GM23248 (cell line): ENCODE measurements at regions not wholly inside any gene's neighbourhood (a gene's known extent, or its start where the extent isn't known, plus 50 kb on each side); places are given as distances from the start of the nearest gene placed in this dataset.

Experiments used
- DNase-seq: peaks from one replicate; pipeline ENCODE4 v3.0.0-alpha.2; 2015
- H2AFZ ChIP-seq: fragments of 200-600 bp; sonication (generic); 2 replicates; pipeline ENCODE4 v1.6.1; 2016; ENCODE audit warnings: antibody characterized with exemption
- H3F3A ChIP-seq: fragments of 200-600 bp; sonication (generic); 2 replicates; pipeline ENCODE4 v1.6.1; 2016; ENCODE audit warnings: mild to moderate bottlenecking, antibody characterized with exemption, mixed run types; ENCODE audit not compliant: insufficient read depth
- H3K27ac ChIP-seq: fragments of 200-600 bp; sonication (generic); 2 replicates; pipeline ENCODE4 v1.5.1; 2016; ENCODE audit warnings: mild to moderate bottlenecking
- H3K27me3 ChIP-seq: fragments of 200-600 bp; sonication (generic); replicated peaks from 2 replicates; pipeline ENCODE4 v1.6.1; 2016; ENCODE audit warnings: mild to moderate bottlenecking; ENCODE audit not compliant: insufficient read depth
- H3K36me3 ChIP-seq: fragments of 200-600 bp; sonication (generic); 2 replicates; pipeline ENCODE4 v1.6.1; 2016; ENCODE audit warnings: low read depth, mild to moderate bottlenecking
- H3K4me1 ChIP-seq: fragments of 200-600 bp; sonication (generic); 2 replicates; pipeline ENCODE4 v1.6.1; 2016; ENCODE audit warnings: mild to moderate bottlenecking; ENCODE audit not compliant: insufficient read depth
- H3K4me2 ChIP-seq: fragments of 200-600 bp; sonication (generic); one replicate; pipeline ENCODE4 v1.6.1; 2016; ENCODE audit warnings: mild to moderate bottlenecking; ENCODE audit not compliant: unreplicated experiment
- H3K4me3 ChIP-seq: fragments of 200-600 bp; sonication (generic); 2 replicates; pipeline ENCODE4 v1.5.1; 2016; ENCODE audit warnings: mild to moderate bottlenecking
- H3K79me2 ChIP-seq: fragments of 200-600 bp; sonication (generic); 2 replicates; pipeline ENCODE4 v1.6.1; 2016; ENCODE audit warnings: mild to moderate bottlenecking; ENCODE audit not compliant: insufficient read depth
- H3K9ac ChIP-seq: fragments of 200-600 bp; sonication (generic); 2 replicates; pipeline ENCODE4 v1.6.1; 2016; ENCODE audit warnings: mild to moderate bottlenecking
- H3K9me2 ChIP-seq: fragments of 200-600 bp; sonication (generic); 2 replicates; pipeline ENCODE4 v1.6.1; 2016; ENCODE audit warnings: mixed run types, mild to moderate bottlenecking, moderate library complexity; ENCODE audit not compliant: insufficient read depth
- H3K9me3 ChIP-seq: fragments of 200-600 bp; sonication (generic); one replicate; pipeline ENCODE4 v1.6.1; 2017; ENCODE audit warnings: low read depth
- H4K20me1 ChIP-seq: fragments of 200-600 bp; sonication (generic); 2 replicates; pipeline ENCODE4 v1.6.0; 2016; ENCODE audit not compliant: insufficient read depth
- EZH2 ChIP-seq: fragments of 200-600 bp; sonication (generic); IDR thresholded peaks from 2 replicates; pipeline ENCODE4 v1.6.1; 2018; ENCODE audit warnings: antibody characterized with exemption, mild to moderate bottlenecking; ENCODE audit not compliant: insufficient read depth, poor library complexity, severe bottlenecking
- EZH2phosphoT487 ChIP-seq: fragments of 200-600 bp; sonication (generic); IDR thresholded peaks from 2 replicates; pipeline ENCODE4 v1.6.1; 2018; ENCODE audit warnings: antibody characterized with exemption, moderate library complexity, mild to moderate bottlenecking, low read depth; ENCODE audit not compliant: insufficient read depth
- WGBS, 2 experiments: methylation state at CpG; one replicate each; pipeline ENCODE4 v1.1.6; 2015 to 2017; ENCODE audit warnings: low lambda C conversion rate in 2 of 2, low coverage in 1 of 2; ENCODE audit errors: missing lambda C conversion rate in 2 of 2; 5-methylcytosine and 5-hydroxymethylcytosine counted together
- in situ Hi-C: fragments of 300-500 bp; cut with MboI; formaldehyde crosslinking; loops from 2 replicates; pipeline ENCODE4 v1.15.0; 2020

DNA sequence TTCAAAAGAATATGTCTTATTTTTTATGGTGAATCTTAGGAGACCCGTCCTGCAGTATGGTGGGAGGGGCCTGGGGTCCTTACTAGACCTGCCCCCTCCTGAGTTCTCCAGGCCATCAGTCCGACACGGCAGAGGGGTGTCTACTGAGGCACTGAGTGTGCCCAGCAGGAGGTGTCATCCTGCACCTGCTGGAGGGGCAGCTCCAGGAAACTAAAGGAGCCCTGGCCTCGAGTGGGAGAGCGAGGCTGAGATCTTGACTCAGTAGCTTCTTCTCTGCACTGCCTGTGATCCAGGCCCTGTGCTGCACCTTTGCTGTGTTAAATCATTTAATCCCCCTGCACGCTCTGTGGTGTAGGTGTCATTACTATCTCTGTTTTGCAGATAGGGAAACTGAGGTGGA is 587.7 kb downstream of the PTPRU start:
- in situ Hi-C loops: no loop called here
- Histone ChIP-seq H3K4me2 (no peak overlapping the region), H3K9me3 (no peaks in the 10 kb centered on the region), H3K27me3 (peaks cover 13% of the 10 kb centered on the region), H3K36me3 (no peaks in the 10 kb centered on the region), H3K9me2 (no peaks in the 10 kb centered on the region), H3K9ac (no peak overlapping the region), H3K4me3 (no peak overlapping the region), H3K79me2 (no peaks in the 10 kb centered on the region), H2AFZ (no peak overlapping the region), H3K27ac (no peak overlapping the region), H3F3A (no peaks in the 10 kb centered on the region), H3K4me1 (no peaks in the 10 kb centered on the region), H4K20me1 (no peaks in the 10 kb centered on the region)
- WGBS, 2 experiments: 16 to 32% methylated on average over 6 of the region's 6 CpGs
- TF ChIP-seq EZH2phosphoT487 (no peak), EZH2 (no peak)
- DNase-seq: no peak

DNA sequence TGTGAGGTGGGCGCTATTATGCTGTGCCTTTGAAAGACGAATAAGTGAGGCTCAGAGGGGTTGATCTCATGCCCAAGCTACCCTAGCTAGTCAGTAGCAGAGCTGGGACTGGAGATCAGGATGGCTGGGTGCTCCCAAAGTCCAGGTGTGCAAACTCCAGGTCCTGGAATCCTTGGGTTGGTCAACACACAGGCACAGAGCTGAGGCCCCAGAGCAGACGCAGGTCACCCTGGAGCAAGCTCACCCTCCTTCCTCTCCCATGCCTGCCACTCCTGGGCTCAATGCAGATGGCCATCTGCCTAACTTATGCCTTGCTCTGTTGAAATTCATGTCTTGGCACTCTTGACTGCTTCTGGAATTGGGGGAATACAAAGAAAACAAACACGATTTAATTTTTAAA is 587.2 kb downstream of the PTPRU start:
- Histone ChIP-seq H3K36me3 (no peaks in the 10 kb centered on the region), H4K20me1 (no peaks in the 10 kb centered on the region), H3K79me2 (no peaks in the 10 kb centered on the region), H3K9ac (no peak overlapping the region), H3K4me3 (no peak overlapping the region), H3K9me3 (no peaks in the 10 kb centered on the region), H3F3A (no peaks in the 10 kb centered on the region), H3K9me2 (no peaks in the 10 kb centered on the region), H3K27ac (no peak overlapping the region), H3K4me1 (no peaks in the 10 kb centered on the region), H3K27me3 (peaks cover 11% of the 10 kb centered on the region), H3K4me2 (no peak overlapping the region), H2AFZ (no peak overlapping the region)
- DNase-seq: no peak
- in situ Hi-C loops: no loop called here
- TF ChIP-seq EZH2 (no peak), EZH2phosphoT487 (no peak)
- 44% methylated on average over 4 of the region's 4 CpGs for WGBS, 2 experiments

DNA sequence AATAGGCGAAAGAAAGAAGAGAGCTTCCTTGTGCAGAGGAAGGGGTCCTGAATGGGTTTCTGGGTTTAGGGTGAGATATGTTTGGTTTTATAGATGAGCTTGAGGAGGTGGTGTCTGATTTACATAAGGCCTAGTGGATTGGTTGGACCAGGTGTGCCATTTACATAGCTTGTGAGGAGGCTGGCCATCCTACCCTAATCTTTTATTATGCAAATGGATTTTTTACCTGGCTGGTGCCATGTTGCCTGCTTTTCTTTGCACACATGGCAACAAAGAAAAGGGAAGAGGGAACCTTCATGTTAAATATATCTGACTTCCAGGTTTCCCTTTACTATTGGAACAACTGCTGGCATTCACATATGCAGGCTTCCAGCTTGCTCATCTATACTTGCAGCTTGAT is 585.3 kb downstream of the PTPRU start:
- H4K20me1 ChIP-seq: no peaks in the 10 kb centered on the region
- no peaks in the 10 kb centered on the region for H3K79me2 ChIP-seq
- no peak for DNase-seq
- H3F3A ChIP-seq: no peaks in the 10 kb centered on the region
- in situ Hi-C loops: no loop called here
- H3K27me3 ChIP-seq: peaks cover 18% of the 10 kb centered on the region; the same call in 1 of the 2 replicates
- H3K4me2 ChIP-seq: no peak overlapping the region
- no peaks in the 10 kb centered on the region for H3K9me2 ChIP-seq
- WGBS, 2 experiments: 76 to 78% methylated on average over 1 of the region's 1 CpG
- H2AFZ ChIP-seq: no peak overlapping the region
- H3K36me3 ChIP-seq: no peaks in the 10 kb centered on the region
- H3K4me1 ChIP-seq: no peaks in the 10 kb centered on the region
- TF ChIP-seq EZH2 (no peak), EZH2phosphoT487 (no peak)
- no peaks in the 10 kb centered on the region for H3K9me3 ChIP-seq
- H3K27ac ChIP-seq: no peak overlapping the region
- no peak overlapping the region for H3K4me3 ChIP-seq
- no peak overlapping the region for H3K9ac ChIP-seq

DNA sequence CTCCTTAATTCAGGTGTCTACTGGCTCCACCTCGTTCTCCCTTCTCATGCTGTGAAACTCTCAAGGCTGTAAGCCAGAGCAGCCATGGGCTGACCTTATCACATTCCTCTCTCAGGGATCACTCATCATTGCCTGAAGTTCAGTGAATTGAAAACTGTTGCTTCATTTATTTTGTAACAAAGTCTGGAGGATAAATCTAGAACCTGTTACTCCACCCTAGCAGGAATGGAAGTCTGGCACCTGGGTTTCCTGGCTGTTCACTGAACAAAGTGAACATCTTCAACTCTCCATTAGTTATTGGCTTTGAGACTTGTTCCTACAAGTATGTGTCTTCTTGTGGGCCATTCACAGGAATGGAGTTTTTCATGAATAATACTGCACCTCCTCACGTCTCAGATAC is 584.1 kb downstream of the PTPRU start:
- TF ChIP-seq EZH2phosphoT487 (no peak), EZH2 (no peak)
- Histone ChIP-seq H3K36me3 (no peaks in the 10 kb centered on the region), H3F3A (no peaks in the 10 kb centered on the region), H3K4me1 (no peaks in the 10 kb centered on the region), H3K27me3 (peaks cover 18% of the 10 kb centered on the region; the same call in 1 of the 2 replicates), H3K9ac (no peak overlapping the region), H3K9me3 (no peaks in the 10 kb centered on the region), H3K4me2 (no peak overlapping the region), H3K9me2 (no peaks in the 10 kb centered on the region), H3K27ac (no peak overlapping the region), H2AFZ (no peak overlapping the region), H3K79me2 (no peaks in the 10 kb centered on the region), H4K20me1 (no peaks in the 10 kb centered on the region), H3K4me3 (no peak overlapping the region)
- DNase-seq: no peak
- WGBS, 2 experiments: 19% methylated on average over 2 of the region's 2 CpGs
- in situ Hi-C loops: no loop called here

DNA sequence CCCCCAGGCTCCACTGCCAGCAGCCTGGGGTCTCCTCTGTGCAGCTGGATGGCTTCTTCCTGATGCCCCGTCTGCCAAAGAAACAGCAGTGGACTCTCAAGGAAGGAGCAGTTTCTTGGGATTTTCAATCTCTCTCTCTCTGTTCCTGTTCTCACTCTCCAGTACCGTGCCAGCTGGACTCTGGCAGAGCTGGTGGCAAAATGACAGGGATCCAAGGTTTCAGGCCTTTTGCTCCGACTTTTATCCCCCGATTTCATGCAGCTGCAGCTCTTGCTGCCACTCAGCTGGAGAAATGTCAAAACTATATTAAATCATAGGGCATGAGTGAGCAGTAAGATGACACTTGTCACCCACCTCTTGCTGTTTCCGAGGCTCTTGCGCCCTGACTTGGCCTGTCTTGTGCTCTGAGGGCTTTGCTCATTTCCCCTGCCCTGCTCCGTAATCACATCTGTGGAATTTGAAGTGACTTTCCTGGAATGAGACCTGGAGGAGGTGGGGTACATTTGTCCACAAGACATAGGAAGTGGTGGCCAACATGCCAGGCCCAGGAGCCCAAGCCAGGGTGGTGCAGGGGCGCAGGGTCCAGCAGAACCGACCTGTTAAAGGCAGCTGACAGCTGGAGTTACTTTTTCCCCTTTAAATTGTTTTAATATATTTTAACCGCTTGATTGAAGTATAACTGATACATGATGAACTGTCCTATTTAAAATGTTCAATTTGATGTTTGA is 576.2 kb downstream of the PTPRU start:
- Histone ChIP-seq H3F3A (no peaks in the 10 kb centered on the region), H3K79me2 (no peaks in the 10 kb centered on the region), H3K9ac (no peak overlapping the region), H3K4me2 (no peak overlapping the region), H3K27ac (no peak overlapping the region), H3K27me3 (peaks cover 3% of the 10 kb centered on the region; the same call in 1 of the 2 replicates), H3K36me3 (no peaks in the 10 kb centered on the region), H4K20me1 (no peaks in the 10 kb centered on the region), H3K9me2 (no peaks in the 10 kb centered on the region), H2AFZ (no peak overlapping the region), H3K4me1 (no peaks in the 10 kb centered on the region), H3K9me3 (no peaks in the 10 kb centered on the region), H3K4me3 (no peak overlapping the region)
- in situ Hi-C loops: no loop called here
- no peak for TF ChIP-seq EZH2
- no peak for TF ChIP-seq EZH2phosphoT487
- 34 to 38% methylated on average over 10 of the region's 10 CpGs for WGBS, 2 experiments
- no peak for DNase-seq
